Upper lobe of left lung (tissue), 6 donors: ENCODE measurements at regions not wholly inside any gene's neighbourhood (a gene's known extent, or its start where the extent isn't known, plus 50 kb on each side); places are given as distances from the start of the nearest gene placed in this dataset.

Experiments used
- ATAC-seq, 2 donors: fragments of 200-7000 bp; cut with Tn5 transposase; one replicate each; pipeline ENCODE4 v1.9.1; 2022; ENCODE audit warnings: mild to moderate bottlenecking in 2 of 2, moderate library complexity in 2 of 2; ENCODE audit not compliant: low FRiP score in 2 of 2
- DNase-seq, 2 donors: peaks; one replicate each; pipeline ENCODE4 v3.0.0-alpha.2; 2019 to 2020
- H3K27ac ChIP-seq, 4 donors: fragments of 200-600 bp; sonication (generic); one replicate each; pipeline ENCODE4 v1.5.1; 2016 to 2019
- H3K27me3 ChIP-seq, 4 donors: fragments of 200-600 bp; sonication (generic); one replicate each; pipeline ENCODE4 v1.5.1; 2017 to 2019
- H3K36me3 ChIP-seq, 4 donors: fragments of 200-600 bp; sonication (generic); one replicate each; pipeline ENCODE4 v1.5.1; 2016 to 2019
- H3K4me1 ChIP-seq, 4 donors: fragments of 200-600 bp; sonication (generic); one replicate each; pipeline ENCODE4 v1.5.1; 2018 to 2019
- H3K4me3 ChIP-seq, 4 donors: fragments of 200-600 bp; sonication (generic); one replicate each; pipeline ENCODE4 v1.5.1; 2017 to 2019; ENCODE audit warnings: mild to moderate bottlenecking in 2 of 4, moderate library complexity in 1 of 4
- H3K9me3 ChIP-seq, 4 donors: fragments of 200-600 bp; sonication (generic); one replicate each; pipeline ENCODE4 v1.5.1; 2018 to 2019
- EP300 ChIP-seq, 4 donors: sonication (generic); formaldehyde crosslinking; IDR thresholded peaks; one replicate each; pipeline ENCODE4 v1.5.1; 2017; ENCODE audit warnings: antibody characterized with exemption in 4 of 4, control low read depth in 2 of 4
- POLR2A ChIP-seq, 4 donors: fragments of 450-650 bp; IDR thresholded peaks; one replicate each; pipeline ENCODE4 v1.5.1; 2016 to 2017; ENCODE audit warnings: antibody characterized with exemption in 4 of 4, mild to moderate bottlenecking in 2 of 4
- POLR2AphosphoS5 ChIP-seq, 2 donors: sonication (generic); formaldehyde crosslinking; IDR thresholded peaks; one replicate each; pipeline ENCODE4 v1.5.1; 2017; ENCODE audit warnings: antibody characterized with exemption in 2 of 2
- WGBS, 2 donors: methylation state at CpG; one replicate each; pipeline ENCODE4 v1.1.5; 2017 to 2018; 5-methylcytosine and 5-hydroxymethylcytosine counted together
- TF ChIP-seq, protein P1 (sequence below), 6 experiments: fragments of 450-650 bp in 4 of 6; fragments of 200-600 bp in 2 of 6; sonication (generic) in 2 of 6; IDR thresholded peaks; one replicate each; pipeline ENCODE4 v1.5.1; 2016 to 2019; ENCODE audit warnings: antibody characterized with exemption in 6 of 6
- donor health status: DM: no; HTN: no; CAD: no; lungs with moderate emphysema.
- donor health status: DM: no; HTN: yes; CAD: no; lungs with severe emphysema.

DNA sequence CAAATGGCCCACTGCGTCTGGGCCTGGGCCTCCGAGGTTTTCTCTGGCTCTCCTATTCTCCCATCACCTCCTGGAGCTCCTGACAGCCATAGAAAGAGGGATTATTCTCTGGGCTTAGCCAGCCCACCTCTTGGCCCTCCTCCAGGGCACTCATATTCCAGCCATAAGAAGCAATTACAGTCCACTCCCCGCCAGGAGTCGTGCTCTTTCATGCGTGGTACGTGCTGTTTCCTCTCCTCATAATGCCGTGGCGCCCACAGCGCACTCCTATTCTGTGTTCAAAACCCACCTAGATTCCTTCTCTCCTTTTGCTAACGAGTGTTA lies 240.8 kb upstream of the ZNF462 start:
- Histone ChIP-seq H3K27me3 (no peaks in the 10 kb centered on the region), H3K27ac (no peak overlapping the region), H3K36me3 (no peaks in the 10 kb centered on the region), H3K9me3 (no peaks in the 10 kb centered on the region), H3K4me3 (no peak overlapping the region), H3K4me1 (no peaks in the 10 kb centered on the region)
- no peak for ATAC-seq
- TF ChIP-seq POLR2AphosphoS5 (IDR thresholded peaks at IDR 0.05) (no peak), POLR2A (IDR thresholded peaks at IDR 0.05) (no peak), EP300 (IDR thresholded peaks at IDR 0.05) (no peak)
- TF ChIP-seq, protein P1, sequence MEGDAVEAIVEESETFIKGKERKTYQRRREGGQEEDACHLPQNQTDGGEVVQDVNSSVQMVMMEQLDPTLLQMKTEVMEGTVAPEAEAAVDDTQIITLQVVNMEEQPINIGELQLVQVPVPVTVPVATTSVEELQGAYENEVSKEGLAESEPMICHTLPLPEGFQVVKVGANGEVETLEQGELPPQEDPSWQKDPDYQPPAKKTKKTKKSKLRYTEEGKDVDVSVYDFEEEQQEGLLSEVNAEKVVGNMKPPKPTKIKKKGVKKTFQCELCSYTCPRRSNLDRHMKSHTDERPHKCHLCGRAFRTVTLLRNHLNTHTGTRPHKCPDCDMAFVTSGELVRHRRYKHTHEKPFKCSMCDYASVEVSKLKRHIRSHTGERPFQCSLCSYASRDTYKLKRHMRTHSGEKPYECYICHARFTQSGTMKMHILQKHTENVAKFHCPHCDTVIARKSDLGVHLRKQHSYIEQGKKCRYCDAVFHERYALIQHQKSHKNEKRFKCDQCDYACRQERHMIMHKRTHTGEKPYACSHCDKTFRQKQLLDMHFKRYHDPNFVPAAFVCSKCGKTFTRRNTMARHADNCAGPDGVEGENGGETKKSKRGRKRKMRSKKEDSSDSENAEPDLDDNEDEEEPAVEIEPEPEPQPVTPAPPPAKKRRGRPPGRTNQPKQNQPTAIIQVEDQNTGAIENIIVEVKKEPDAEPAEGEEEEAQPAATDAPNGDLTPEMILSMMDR (IDR thresholded peaks at IDR 0.05) = no peak
- DNase-seq = no peak
- WGBS, 2 donors = 81 to 87% methylated on average over 10 of the region's 10 CpGs

DNA sequence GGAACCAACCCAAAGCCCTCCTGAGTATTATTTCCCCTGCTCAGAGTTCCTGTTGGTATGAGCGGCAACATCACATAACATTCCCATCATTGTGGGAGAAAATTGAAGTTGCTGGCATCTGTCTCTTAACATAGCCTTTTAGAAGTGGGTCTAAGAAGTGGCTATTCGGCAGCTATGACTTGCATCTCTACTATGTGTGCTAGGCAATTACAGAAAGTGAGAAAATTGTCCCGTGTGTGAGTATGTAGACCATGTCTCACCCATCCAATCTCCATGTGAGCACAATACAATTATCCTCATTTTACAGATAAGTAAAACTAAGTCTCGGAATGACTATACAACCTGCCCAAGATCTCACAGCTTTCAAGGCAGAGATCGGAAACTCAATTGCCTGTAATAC lies 239.4 kb upstream of the ZNF462 start:
- Histone ChIP-seq H3K4me1 (no peaks in the 10 kb centered on the region), H3K27me3 (no peaks in the 10 kb centered on the region), H3K36me3 (no peaks in the 10 kb centered on the region), H3K9me3 (no peaks in the 10 kb centered on the region), H3K4me3 (no peak overlapping the region), H3K27ac (no peak overlapping the region)
- ATAC-seq = no peak
- no peak for DNase-seq
- TF ChIP-seq POLR2A (IDR thresholded peaks at IDR 0.05) = no peak
- TF ChIP-seq, protein P1 (IDR thresholded peaks at IDR 0.05) = no peak
- no peak for TF ChIP-seq POLR2AphosphoS5 (IDR thresholded peaks at IDR 0.05)
- no peak for TF ChIP-seq EP300 (IDR thresholded peaks at IDR 0.05)
- 73 to 96% methylated on average over 5 of the region's 5 CpGs for WGBS, 2 donors

DNA sequence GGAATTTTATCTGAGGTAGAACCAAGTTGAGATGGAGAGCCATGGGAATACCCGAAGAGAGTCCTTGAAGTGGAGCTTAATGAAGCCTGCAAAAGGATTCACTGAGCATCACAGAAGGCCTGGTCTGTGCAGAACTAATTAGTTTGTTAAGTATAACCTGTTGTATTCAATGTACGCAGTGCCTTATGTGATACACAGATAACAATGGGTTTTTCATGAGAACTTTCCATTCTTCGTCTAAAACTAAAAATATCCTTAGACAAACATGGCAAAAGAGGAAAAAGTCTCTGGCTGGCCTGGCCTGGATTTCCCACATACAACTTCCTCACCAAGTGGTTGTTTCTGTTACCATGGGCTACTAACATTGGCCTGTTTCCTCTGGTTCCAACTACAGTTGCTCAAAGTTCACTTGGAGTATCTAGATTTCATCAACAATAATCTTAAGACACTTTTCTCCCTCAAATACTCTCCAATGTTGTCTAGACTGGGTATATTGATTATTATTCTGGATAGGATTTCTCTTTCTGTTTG lies 237.6 kb upstream of the ZNF462 start:
- Histone ChIP-seq H3K36me3 (no peaks in the 10 kb centered on the region), H3K9me3 (no peaks in the 10 kb centered on the region), H3K4me3 (no peak overlapping the region), H3K4me1 (no peaks in the 10 kb centered on the region), H3K27me3 (no peaks in the 10 kb centered on the region), H3K27ac (no peak overlapping the region)
- 79 to 81% methylated on average over 3 of the region's 3 CpGs for WGBS, 2 donors
- ATAC-seq (no peak), DNase-seq (no peak)
- no peak for TF ChIP-seq POLR2AphosphoS5 (IDR thresholded peaks at IDR 0.05)
- TF ChIP-seq, protein P1 (IDR thresholded peaks at IDR 0.05) = no peak
- TF ChIP-seq POLR2A (IDR thresholded peaks at IDR 0.05) = no peak
- no peak for TF ChIP-seq EP300 (IDR thresholded peaks at IDR 0.05)

DNA sequence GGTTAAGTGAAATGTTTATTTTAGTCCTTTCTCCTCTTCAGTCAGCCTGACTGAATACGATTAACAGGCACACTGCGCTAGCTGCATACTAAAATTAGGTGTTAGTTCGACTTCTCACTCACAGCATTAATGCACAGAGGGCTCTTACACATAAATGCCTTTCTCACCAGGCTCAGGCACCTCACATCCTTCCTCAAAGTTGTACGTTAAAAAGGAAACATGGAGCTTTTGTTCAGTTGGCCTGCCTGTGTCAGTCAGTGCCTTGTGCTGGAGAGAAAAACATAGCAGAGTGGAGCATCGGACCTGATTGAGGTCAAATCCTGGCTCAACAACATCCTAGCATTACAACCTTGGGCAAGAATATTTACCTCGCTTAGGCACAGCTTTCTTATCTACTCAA lies 236.0 kb upstream of the ZNF462 start:
- no peak for ATAC-seq
- H3K4me1 ChIP-seq = no peaks in the 10 kb centered on the region
- no peak for DNase-seq
- H3K4me3 ChIP-seq = no peak overlapping the region
- H3K27me3 ChIP-seq = no peaks in the 10 kb centered on the region
- H3K36me3 ChIP-seq = no peaks in the 10 kb centered on the region
- TF ChIP-seq EP300 (IDR thresholded peaks at IDR 0.05) (no peak), POLR2AphosphoS5 (IDR thresholded peaks at IDR 0.05) (no peak), POLR2A (IDR thresholded peaks at IDR 0.05) (no peak)
- TF ChIP-seq, protein P1 (IDR thresholded peaks at IDR 0.05) = no peak
- no peak overlapping the region for H3K27ac ChIP-seq
- 63 to 64% methylated on average over 6 of the region's 6 CpGs for WGBS, 2 donors
- no peaks in the 10 kb centered on the region for H3K9me3 ChIP-seq

DNA sequence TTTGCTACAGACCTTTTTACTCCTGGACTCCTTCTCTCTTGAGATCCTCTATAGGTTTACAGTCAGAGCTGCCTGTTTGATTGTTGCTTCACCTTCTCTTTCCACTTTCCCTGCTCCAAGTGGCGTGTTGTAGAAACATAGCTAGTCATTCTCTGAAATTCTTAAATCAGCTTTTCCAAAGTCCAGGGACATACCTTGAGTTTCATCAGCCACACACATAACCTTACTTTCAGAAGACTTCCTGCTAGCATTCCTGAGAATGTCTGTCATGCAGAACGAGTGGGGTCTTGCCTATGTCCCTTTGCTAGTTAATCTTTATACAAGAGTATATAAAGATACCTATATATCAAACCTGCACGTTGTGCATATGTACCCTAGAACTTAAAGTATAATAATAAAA lies 230.3 kb upstream of the ZNF462 start:
- 73 to 75% methylated on average over 3 of the region's 3 CpGs for WGBS, 2 donors
- TF ChIP-seq POLR2A (IDR thresholded peaks at IDR 0.05) (no peak), EP300 (IDR thresholded peaks at IDR 0.05) (no peak), POLR2AphosphoS5 (IDR thresholded peaks at IDR 0.05) (no peak)
- TF ChIP-seq, protein P1 (IDR thresholded peaks at IDR 0.05) = no peak
- Histone ChIP-seq H3K4me1 (no peaks in the 10 kb centered on the region), H3K27ac (no peak overlapping the region), H3K27me3 (no peaks in the 10 kb centered on the region), H3K9me3 (no peaks in the 10 kb centered on the region), H3K36me3 (no peaks in the 10 kb centered on the region), H3K4me3 (no peak overlapping the region)
- no peak for ATAC-seq
- no peak for DNase-seq
